Fibroblast of skin of back (primary cell): ENCODE measurements at regions not wholly inside any gene's neighbourhood (a gene's known extent, or its start where the extent isn't known, plus 50 kb on each side); places are given as distances from the start of the nearest gene placed in this dataset.

ENCODE experiments used
- DNase-seq: peaks from one replicate; pipeline ENCODE4 v3.0.0-alpha.2; 2013

- DNase-seq = no peak
These were observed 2858.1 kb upstream of the PCDH20 start for GRCh38 chr13:64273780-64274179.

- no peak for DNase-seq
These were observed 2857.0 kb upstream of the PCDH20 start for GRCh38 chr13:64272681-64273080.

- no peak for DNase-seq
These were observed 2850.4 kb upstream of the PCDH20 start for GRCh38 chr13:64266024-64266423.

- no peak for DNase-seq
These were observed 2847.6 kb upstream of the PCDH20 start for GRCh38 chr13:64263285-64263684.

- DNase-seq = no peak
These were observed 2841.1 kb upstream of the PCDH20 start for GRCh38 chr13:64256751-64257150.

- no peak for DNase-seq
These were observed 2840.3 kb upstream of the PCDH20 start for GRCh38 chr13:64255988-64256387.

GRCh38 chr13:64248371-64249065 is 2832.9 kb upstream of the PCDH20 start:
- peak; percentile 26 for DNase-seq

- peak; percentile 89 for DNase-seq
These were observed 2823.7 kb upstream of the PCDH20 start for GRCh38 chr13:64239372-64239771.

GRCh38 chr13:64234255-64234654 is 2818.6 kb upstream of the PCDH20 start:
- DNase-seq = peak; percentile 69

- DNase-seq = no peak
These were observed 2807.4 kb upstream of the PCDH20 start for GRCh38 chr13:64223016-64223415.

GRCh38 chr13:64206430-64207225 is 2791.0 kb upstream of the PCDH20 start:
- no peak for DNase-seq

- no peak for DNase-seq
These were observed 2786.9 kb upstream of the PCDH20 start for GRCh38 chr13:64202517-64202916.

- DNase-seq = no peak
These were observed 2781.6 kb upstream of the PCDH20 start for GRCh38 chr13:64197232-64197631.

- DNase-seq = no peak
These were observed 2771.0 kb upstream of the PCDH20 start for GRCh38 chr13:64186503-64187250.

- DNase-seq = no peak
These were observed 2770.4 kb upstream of the PCDH20 start for GRCh38 chr13:64186071-64186470.

GRCh38 chr13:64180756-64181155 is 2765.1 kb upstream of the PCDH20 start:
- DNase-seq = no peak

GRCh38 chr13:64165826-64166225 is 2750.2 kb upstream of the PCDH20 start:
- no peak for DNase-seq

GRCh38 chr13:64164435-64164834 is 2748.8 kb upstream of the PCDH20 start:
- no peak for DNase-seq

- no peak for DNase-seq
These were observed 2744.8 kb upstream of the PCDH20 start for GRCh38 chr13:64160479-64160878.

GRCh38 chr13:64158908-64159307 is 2743.3 kb upstream of the PCDH20 start:
- peak; percentile 70 for DNase-seq

GRCh38 chr13:64154514-64154913 is 2738.9 kb upstream of the PCDH20 start:
- peak; percentile 42 for DNase-seq

GRCh38 chr13:64130600-64130999 is 2715.0 kb upstream of the PCDH20 start:
- DNase-seq = no peak

- DNase-seq = no peak
These were observed 2714.5 kb upstream of the PCDH20 start for GRCh38 chr13:64130171-64130570.
